B cell (primary cell): ENCODE measurements at regions not wholly inside any gene's neighbourhood (a gene's known extent, or its start where the extent isn't known, plus 50 kb on each side); places are given as distances from the start of the nearest gene placed in this dataset.

ENCODE experiments used
- ATAC-seq: fragments of 200-7000 bp; cut with Tn5 transposase; one replicate; pipeline ENCODE4 v1.10.0; 2021; ENCODE audit warnings: low read depth, mild to moderate bottlenecking, moderate number of reproducible peaks, moderate library complexity
- CTCF ChIA-PET: fragments of 350-600 bp; sonication (Branson Sonifier 250); formaldehyde crosslinking; loops from one replicate; lab custom pipeline; 2021; ENCODE audit warnings: antibody characterized with exemption, inconsistent platforms; lab: Charles Lee
- POLR2A ChIA-PET: fragments of 350-600 bp; sonication (Branson Sonifier 250); formaldehyde crosslinking; loops from one replicate; lab custom pipeline; 2021; ENCODE audit warnings: antibody characterized with exemption; lab: Charles Lee
- DNase-seq: peaks from one replicate; pipeline ENCODE4 v3.0.0; 2013
- H2AFZ ChIP-seq: 2 replicates; pipeline ENCODE4 v1.6.1; 2012; ENCODE audit warnings: mild to moderate bottlenecking, low read depth, low read length; ENCODE audit not compliant: insufficient read depth, poor library complexity, severe bottlenecking
- H3K27ac ChIP-seq, 2 donors: 1 replicate in 1 of 2; 2 replicates in 1 of 2; pipeline ENCODE4 v1.5.1; 2012 to 2013; ENCODE audit warnings: low read length in 2 of 2, mild to moderate bottlenecking in 2 of 2, moderate library complexity in 1 of 2
- H3K27me3 ChIP-seq, 4 experiments: fragments of 200-600 bp in 1 of 4; sonication (generic) in 1 of 4; replicated peaks in 1 of 4; 1 replicate in 2 of 4; 2 replicates in 2 of 4; pipeline versions ENCODE4 v1.6.1 to v1.7.0; 2013 to 2016; ENCODE audit warnings: low read length in 3 of 4, mild to moderate bottlenecking in 2 of 4, mixed read lengths in 1 of 4, moderate library complexity in 1 of 4; ENCODE audit not compliant: insufficient read depth in 4 of 4, control insufficient read depth in 3 of 4; ENCODE audit errors: control extremely low read depth in 1 of 4
- H3K36me3 ChIP-seq, 2 experiments: replicated peaks in 1 of 2; 1 replicate in 1 of 2; 2 replicates in 1 of 2; pipeline versions ENCODE4 v1.6.1 to v1.7.1; 2013; ENCODE audit warnings: low read length in 1 of 2; ENCODE audit not compliant: insufficient read depth in 2 of 2, control insufficient read depth in 1 of 2; ENCODE audit errors: control extremely low read depth in 1 of 2, extremely low read depth in 1 of 2
- H3K4me1 ChIP-seq, 2 donors: fragments of 200-600 bp in 1 of 2; sonication (generic) in 1 of 2; 1 replicate in 1 of 2; 2 replicates in 1 of 2; pipeline versions ENCODE4 v1.5.1 to v1.6.1; 2013 to 2017; ENCODE audit warnings: low read length in 2 of 2; ENCODE audit not compliant: control insufficient read depth in 2 of 2, insufficient read depth in 2 of 2
- H3K4me2 ChIP-seq: replicated peaks from 2 replicates; pipeline ENCODE3; 2012; ENCODE audit warnings: mild to moderate bottlenecking, low read depth, low read length; ENCODE audit not compliant: poor library complexity, severe bottlenecking
- H3K4me3 ChIP-seq, 5 experiments: fragments of 200-600 bp in 1 of 5; sonication (generic) in 1 of 5; 1 replicate in 3 of 5; 2 replicates in 2 of 5; pipeline versions ENCODE4 v1.5.1 to v1.7.0; 2011 to 2016; ENCODE audit warnings: low read length in 4 of 5, mild to moderate bottlenecking in 4 of 5, low read depth in 2 of 5, control low read depth in 1 of 5, moderate library complexity in 1 of 5; ENCODE audit not compliant: insufficient read depth in 1 of 5; ENCODE audit errors: control extremely low read depth in 1 of 5, extremely low read depth in 1 of 5
- H3K79me2 ChIP-seq: fragments of 200-600 bp; sonication (generic); one replicate; pipeline ENCODE4 v1.6.0; 2016; ENCODE audit warnings: low read length; ENCODE audit not compliant: control insufficient read depth, insufficient read depth
- H3K9ac ChIP-seq: fragments of 200-600 bp; sonication (generic); 2 replicates; pipeline ENCODE4 v1.6.1; 2017; ENCODE audit warnings: mild to moderate bottlenecking, low read length, moderate library complexity
- H3K9me3 ChIP-seq, 3 donors: one replicate each; pipeline versions ENCODE4 v1.6.1 to v1.7.1; 2013; ENCODE audit warnings: low read length in 2 of 3; ENCODE audit not compliant: control insufficient read depth in 2 of 3, insufficient read depth in 1 of 3; ENCODE audit errors: control extremely low read depth in 1 of 3
- H4K20me1 ChIP-seq: 2 replicates; pipeline ENCODE4 v1.6.0; 2012; ENCODE audit warnings: mild to moderate bottlenecking, low read length; ENCODE audit not compliant: insufficient read depth, control insufficient read depth, poor library complexity, severe bottlenecking
- H3K27ac Mint-ChIP-seq: one replicate; pipeline ENCODE4 v1.8.0; 2021; ENCODE audit warnings: mixed read lengths
- H3K27me3 Mint-ChIP-seq: one replicate; pipeline ENCODE4 v1.8.0; 2021; ENCODE audit warnings: mixed read lengths
- H3K4me1 Mint-ChIP-seq: one replicate; pipeline ENCODE4 v1.8.0; 2021; ENCODE audit warnings: mixed read lengths
- H3K4me3 Mint-ChIP-seq: one replicate; pipeline ENCODE4 v1.8.0; 2021; ENCODE audit warnings: mixed read lengths
- H3K9me3 Mint-ChIP-seq: one replicate; pipeline ENCODE4 v1.8.0; 2022; ENCODE audit warnings: mixed read lengths; ENCODE audit not compliant: insufficient read depth
- EZH2 ChIP-seq: IDR thresholded peaks from 2 replicates; pipeline ENCODE4 v1.6.1; 2012; ENCODE audit warnings: borderline replicate concordance, low read depth, mild to moderate bottlenecking, moderate library complexity, low read length; ENCODE audit not compliant: insufficient read depth, poor library complexity, severe bottlenecking
- WGBS: methylation state at CpG from one replicate; pipeline ENCODE4 v1.1.5; 2013; ENCODE audit warnings: missing lambda C conversion rate; ENCODE audit not compliant: insufficient coverage; 5-methylcytosine and 5-hydroxymethylcytosine counted together
- intact Hi-C: fragments of 100-400 bp; cut with micrococcal nuclease; formaldehyde crosslinking; loops from one replicate; pipeline ENCODE4 v1.10.0; 2022
- TF ChIP-seq, protein P1 (sequence below): fragments of 200-600 bp; IDR thresholded peaks from one replicate; pipeline ENCODE4 v1.8.0; 2022; ENCODE audit warnings: antibody characterized with exemption, mild to moderate bottlenecking

DNA sequence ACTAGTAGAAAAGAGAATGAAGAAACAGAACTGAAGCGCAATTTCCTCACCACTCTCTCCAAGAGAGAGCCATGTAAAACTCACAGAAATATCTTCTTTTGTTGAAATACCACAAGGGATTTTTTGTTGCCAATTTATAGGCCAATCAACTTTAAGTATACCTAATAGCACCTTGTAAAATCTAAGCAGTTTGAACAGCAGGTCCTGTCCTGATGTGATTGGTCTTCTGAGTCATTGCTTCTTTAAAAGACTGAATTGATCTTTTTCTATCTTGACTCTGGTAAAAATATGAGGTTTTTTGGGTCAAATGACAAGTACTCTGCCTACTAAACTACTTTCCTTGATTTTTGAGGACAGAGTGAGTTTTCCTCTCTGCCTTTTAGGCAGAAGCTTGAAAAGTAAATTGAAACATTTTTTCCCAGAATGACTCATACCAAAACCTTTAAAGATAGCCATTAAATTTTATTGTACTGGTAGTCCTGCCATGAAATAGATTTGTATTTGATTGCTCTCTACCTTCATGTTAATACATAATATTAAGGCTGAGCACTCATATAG is 343.9 kb upstream of the CBLB start:
- ATAC-seq (no peak), DNase-seq (no peak)
- intact Hi-C loops: no loop called here
- Histone ChIP-seq H4K20me1 (no peaks in the 10 kb centered on the region), H3K4me2 (no peak overlapping the region), H3K27me3 (no peaks in the 10 kb centered on the region), H2AFZ (no peak overlapping the region), H3K4me1 (peaks cover 5 to 8% of the 10 kb centered on the region in 2 donors), H3K36me3 (no peaks in the 10 kb centered on the region), H3K4me3 (no peak overlapping the region), H3K9ac (no peak overlapping the region), H3K79me2 (no peaks in the 10 kb centered on the region), H3K27ac (no peak overlapping the region), H3K9me3 (peaks cover 0 to 6% (median 4%) of the 10 kb centered on the region in 3 donors)
- no CpG with 5 or more reads among the region's 1 CpG for WGBS
- Mint-ChIP-seq H3K4me1 (peaks cover 14% of the 10 kb centered on the region), H3K9me3 (peaks cover 7% of the 10 kb centered on the region), H3K4me3 (no peak overlapping the region), H3K27ac (no peak overlapping the region), H3K27me3 (no peaks in the 10 kb centered on the region)
- ChIA-PET POLR2A (no interaction called here), CTCF (interaction anchor here (1.9 kb wide), 1 partner anchor 526 kb away, joined by 7 read pairs; no protein-coding TSS in a partner anchor)
- TF ChIP-seq EZH2: no peak
- TF ChIP-seq, protein P1, sequence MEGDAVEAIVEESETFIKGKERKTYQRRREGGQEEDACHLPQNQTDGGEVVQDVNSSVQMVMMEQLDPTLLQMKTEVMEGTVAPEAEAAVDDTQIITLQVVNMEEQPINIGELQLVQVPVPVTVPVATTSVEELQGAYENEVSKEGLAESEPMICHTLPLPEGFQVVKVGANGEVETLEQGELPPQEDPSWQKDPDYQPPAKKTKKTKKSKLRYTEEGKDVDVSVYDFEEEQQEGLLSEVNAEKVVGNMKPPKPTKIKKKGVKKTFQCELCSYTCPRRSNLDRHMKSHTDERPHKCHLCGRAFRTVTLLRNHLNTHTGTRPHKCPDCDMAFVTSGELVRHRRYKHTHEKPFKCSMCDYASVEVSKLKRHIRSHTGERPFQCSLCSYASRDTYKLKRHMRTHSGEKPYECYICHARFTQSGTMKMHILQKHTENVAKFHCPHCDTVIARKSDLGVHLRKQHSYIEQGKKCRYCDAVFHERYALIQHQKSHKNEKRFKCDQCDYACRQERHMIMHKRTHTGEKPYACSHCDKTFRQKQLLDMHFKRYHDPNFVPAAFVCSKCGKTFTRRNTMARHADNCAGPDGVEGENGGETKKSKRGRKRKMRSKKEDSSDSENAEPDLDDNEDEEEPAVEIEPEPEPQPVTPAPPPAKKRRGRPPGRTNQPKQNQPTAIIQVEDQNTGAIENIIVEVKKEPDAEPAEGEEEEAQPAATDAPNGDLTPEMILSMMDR: no peak

GRCh38 chr3:106213954-106214353 is 345.1 kb upstream of the CBLB start:
- Histone ChIP-seq H3K4me2 (peak overlapping the region; percentile 31), H2AFZ (peak overlapping the region; percentile 30), H3K27ac (peak overlapping the region in 1 of 2 donors; percentile 24), H4K20me1 (no peaks in the 10 kb centered on the region), H3K36me3 (no peaks in the 10 kb centered on the region), H3K9me3 (peaks cover 0 to 6% (median 4%) of the 10 kb centered on the region in 3 donors), H3K4me3 (peak overlapping the region in 2 of 5 experiments; percentile 26), H3K79me2 (no peaks in the 10 kb centered on the region), H3K4me1 (peaks cover 5 to 8% of the 10 kb centered on the region in 2 donors), H3K9ac (peak overlapping the region; percentile 18), H3K27me3 (no peaks in the 10 kb centered on the region)
- H3K4me3 Mint-ChIP-seq: peak overlapping the region; percentile 44
- ChIA-PET POLR2A (no interaction called here), CTCF (interaction anchor here (1.0 kb wide), 1 partner anchor 32 kb away, joined by 3 read pairs; no protein-coding TSS in a partner anchor)
- TF ChIP-seq, protein P1: no peak
- TF ChIP-seq EZH2: no peak
- intact Hi-C loops: no loop called here
- DNase-seq (no peak), ATAC-seq (peak; percentile 21)
- H3K4me1 Mint-ChIP-seq: peaks cover 12% of the 10 kb centered on the region
- peaks cover 7% of the 10 kb centered on the region for H3K9me3 Mint-ChIP-seq
- WGBS: 87% methylated on average over 3 of the region's 4 CpGs
- peak overlapping the region; percentile 8 for H3K27ac Mint-ChIP-seq
- no peaks in the 10 kb centered on the region for H3K27me3 Mint-ChIP-seq
